ENCODE measurements at regions not wholly inside any gene's neighbourhood (a gene's known extent, or its start where the extent isn't known, plus 50 kb on each side); places are given as distances from the start of the nearest gene placed in this dataset.

GRCh38 chr7:51366930-51367613, 50.5 kb upstream of the COBL start (continued):
- TF ChIP-seq OVOL3 (tag by site-specific recombination; IDR thresholded peaks at IDR 0.05) (no peak), ZNF549 (tag by site-specific recombination; IDR thresholded peaks at IDR 0.05) (no peak), ZIC2 (tag by site-specific recombination; IDR thresholded peaks at IDR 0.05) (peak; percentile 19; the same call in 1 of the 2 replicates), ZNF654 (tag by site-specific recombination; IDR thresholded peaks at IDR 0.05; ENCODE audit: low read depth) (peak; percentile 79), ZNF391 (tag by site-specific recombination; IDR thresholded peaks at IDR 0.05; ENCODE audit: borderline replicate concordance, low read depth) (no peak)

Data from HEK293 (cell line).